GM18858 (cell line): ENCODE measurements at regions not wholly inside any gene's neighbourhood (a gene's known extent, or its start where the extent isn't known, plus 50 kb on each side); places are given as distances from the start of the nearest gene placed in this dataset.

Experiments
- ATAC-seq: cut with Tn5 transposase; IDR thresholded peaks from one replicate; pipeline ENCODE4 v1.9.1; 2021; ENCODE audit not compliant: unreplicated experiment

- ATAC-seq: no peak
These were observed 134.0 kb downstream of the FOXL1 start for GRCh38 chr16:86712158-86713009.

DNA sequence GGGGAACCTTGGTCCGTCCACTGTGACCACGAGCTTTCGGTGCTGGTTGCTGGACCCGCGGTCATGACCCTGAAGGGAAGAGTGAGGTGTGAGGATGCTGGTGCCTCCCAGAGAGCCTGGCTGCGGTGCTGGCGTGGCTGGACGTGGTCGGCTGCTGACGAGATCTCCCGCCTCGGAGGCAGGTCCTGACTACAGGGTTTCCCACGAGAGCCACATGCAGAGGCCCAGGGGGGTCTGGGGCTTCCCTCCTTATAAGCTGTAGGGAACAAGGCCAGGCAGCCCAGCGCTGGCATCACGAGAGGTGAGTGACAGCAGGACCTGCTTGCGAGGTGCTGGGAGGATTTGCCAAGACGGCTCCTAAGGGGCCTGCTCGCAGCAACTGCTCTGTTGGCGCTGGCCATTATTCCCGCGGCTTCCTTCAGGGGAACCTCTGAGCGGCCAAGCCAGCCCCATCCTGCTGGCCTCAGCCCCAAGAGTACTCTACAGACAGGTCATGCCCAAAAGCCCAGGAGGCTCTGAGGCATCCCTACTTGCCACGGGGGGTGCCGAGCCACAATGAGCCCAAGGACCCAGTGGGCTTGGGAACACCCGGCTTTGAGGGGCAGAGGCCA, 134.8 kb downstream of the FOXL1 start:
- no peak for ATAC-seq

- no peak for ATAC-seq
These were observed 135.8 kb downstream of the FOXL1 start for GRCh38 chr16:86714166-86714565.

DNA sequence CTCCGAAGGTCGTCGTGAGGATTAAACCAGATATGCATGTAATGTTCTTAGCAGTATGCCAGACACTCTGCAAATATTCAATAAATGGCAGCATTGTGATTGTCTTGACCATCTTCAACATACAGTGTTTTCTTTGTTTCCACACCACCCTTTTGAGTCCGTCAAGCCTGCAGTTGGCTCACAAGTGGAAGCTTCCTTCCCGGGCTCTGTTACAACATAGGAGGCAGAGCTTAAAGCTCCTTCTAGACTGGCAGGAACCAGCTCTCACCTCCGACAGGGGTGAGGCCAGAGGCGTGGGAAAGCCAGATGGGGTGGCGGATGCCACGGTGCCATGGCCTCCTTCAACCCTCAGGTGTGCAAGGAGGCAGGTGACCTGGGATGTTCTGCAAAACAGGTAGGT, 138.3 kb downstream of the FOXL1 start:
- no peak for ATAC-seq

DNA sequence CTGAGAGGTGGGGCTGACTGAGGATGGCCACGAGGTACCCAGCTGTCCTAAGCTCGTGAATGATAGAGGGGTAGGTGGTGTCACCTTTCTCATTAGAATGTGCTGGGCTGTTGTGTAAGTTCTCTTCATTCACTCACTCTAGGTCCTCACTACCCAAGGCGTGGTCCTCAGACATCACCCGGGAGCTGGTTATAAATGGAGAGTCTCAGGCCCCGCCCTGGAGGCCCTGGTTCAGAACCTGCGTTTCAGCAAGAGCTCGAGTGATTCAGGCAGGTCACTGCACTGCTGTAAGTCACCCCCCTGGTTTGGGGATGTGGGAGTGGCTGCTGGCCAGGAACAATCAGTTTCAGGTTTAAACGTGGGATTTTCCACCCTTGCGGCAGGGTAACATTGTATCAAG, 139.8 kb downstream of the FOXL1 start:
- ATAC-seq: no peak

DNA sequence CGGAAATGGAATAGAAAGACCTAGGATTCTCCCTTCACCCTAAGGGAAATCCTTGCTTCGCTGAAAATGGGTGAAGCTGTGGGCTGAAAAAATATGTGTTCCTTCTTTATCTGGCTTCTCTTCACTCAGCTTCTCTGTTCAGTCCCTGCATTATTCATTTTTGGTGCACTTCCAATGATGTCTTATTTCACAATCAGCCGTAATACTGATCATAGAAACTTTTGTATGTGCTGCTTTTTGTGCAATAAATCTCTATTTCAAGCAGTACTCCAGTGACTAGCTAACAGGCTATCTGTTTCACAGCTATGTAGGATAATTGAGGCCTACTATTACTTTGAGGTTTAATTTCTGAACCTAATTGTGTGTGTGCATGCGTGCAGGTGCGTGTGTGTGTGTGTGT, 144.6 kb downstream of the FOXL1 start:
- no peak for ATAC-seq

- no peak for ATAC-seq
These were observed 145.3 kb downstream of the FOXL1 start for GRCh38 chr16:86723689-86724088.

- no peak for ATAC-seq
These were observed 147.1 kb downstream of the FOXL1 start for GRCh38 chr16:86725401-86725800.

GRCh38 chr16:86726340-86726739, 148.0 kb downstream of the FOXL1 start:
- ATAC-seq: no peak

DNA sequence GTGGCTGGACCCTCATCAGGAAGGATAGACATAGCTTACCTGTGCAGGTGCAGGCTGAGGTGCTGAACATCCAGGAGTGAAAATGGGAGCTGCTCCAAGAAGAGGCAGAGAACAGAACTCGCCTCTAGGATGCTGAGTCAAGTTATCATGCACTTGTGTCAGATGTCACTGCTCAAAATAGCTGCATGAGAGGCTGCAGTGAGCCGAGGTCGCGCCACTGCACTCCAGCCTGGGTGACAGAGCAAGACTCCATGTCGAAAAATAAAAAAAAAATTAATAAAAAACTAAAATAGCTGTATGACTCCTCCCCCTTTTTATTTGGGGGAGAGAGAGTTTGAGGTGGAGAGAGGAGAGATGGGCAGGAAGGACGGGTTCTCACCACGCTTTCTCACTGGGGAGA, 148.8 kb downstream of the FOXL1 start:
- ATAC-seq: no peak

DNA sequence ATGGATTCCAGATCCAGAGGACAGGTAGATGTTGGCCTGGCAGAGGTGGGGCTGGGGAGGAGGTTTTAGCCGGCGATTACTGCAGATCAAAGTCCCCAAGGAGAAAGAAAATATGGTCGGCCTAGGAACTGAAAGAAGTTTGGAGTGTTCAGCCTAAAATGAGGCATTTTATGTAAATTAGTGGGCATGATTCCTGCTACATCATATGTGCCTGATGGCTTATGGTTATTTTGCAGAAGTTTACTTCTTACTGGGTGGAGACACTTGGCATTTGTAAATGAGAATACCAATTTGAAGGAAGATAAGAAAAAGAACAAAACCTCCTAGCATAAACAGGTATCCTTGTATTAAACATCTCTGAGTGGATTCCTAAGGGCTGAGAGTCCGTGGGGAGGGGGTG, 149.3 kb downstream of the FOXL1 start:
- ATAC-seq: no peak

GRCh38 chr16:86729686-86730085, 151.3 kb downstream of the FOXL1 start:
- ATAC-seq: no peak

- no peak for ATAC-seq
These were observed 151.7 kb downstream of the FOXL1 start for GRCh38 chr16:86730086-86730485.

- no peak for ATAC-seq
These were observed 152.2 kb downstream of the FOXL1 start for GRCh38 chr16:86730597-86730996.

DNA sequence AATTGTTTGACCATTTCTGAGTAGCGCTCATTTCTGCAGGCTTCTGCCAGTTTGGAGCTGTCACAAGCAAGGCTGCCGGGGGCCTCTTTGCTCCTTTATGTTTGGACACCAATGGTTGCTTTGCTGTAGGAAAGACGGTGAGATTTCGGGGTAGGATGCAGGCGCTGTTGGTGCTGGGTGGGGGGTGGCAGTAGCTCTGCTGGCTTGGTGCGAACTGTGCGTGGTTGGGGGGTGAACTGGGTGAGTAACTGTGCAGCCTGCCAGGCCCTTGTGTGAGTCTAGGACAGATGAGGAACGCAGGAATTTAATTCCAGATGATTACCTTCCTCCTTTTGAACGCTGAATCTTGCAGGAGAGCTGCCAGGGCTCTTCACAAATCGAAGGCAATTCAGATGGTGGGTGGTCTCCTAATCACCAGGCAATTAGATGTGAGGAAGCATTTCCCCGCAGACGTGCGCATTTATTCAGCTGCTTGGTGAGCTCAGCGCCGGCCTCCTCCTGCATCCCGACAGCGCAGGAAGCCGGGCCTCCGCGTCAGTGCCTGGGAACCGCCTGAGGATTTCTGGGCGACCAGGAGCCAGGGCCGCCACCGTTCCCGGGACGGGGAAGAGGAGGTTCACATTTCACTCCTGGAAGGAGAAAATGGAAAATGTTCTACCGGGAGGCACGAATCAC, 154.4 kb downstream of the FOXL1 start:
- ATAC-seq: no peak

- ATAC-seq: no peak
These were observed 155.4 kb downstream of the FOXL1 start for GRCh38 chr16:86733546-86734254.

DNA sequence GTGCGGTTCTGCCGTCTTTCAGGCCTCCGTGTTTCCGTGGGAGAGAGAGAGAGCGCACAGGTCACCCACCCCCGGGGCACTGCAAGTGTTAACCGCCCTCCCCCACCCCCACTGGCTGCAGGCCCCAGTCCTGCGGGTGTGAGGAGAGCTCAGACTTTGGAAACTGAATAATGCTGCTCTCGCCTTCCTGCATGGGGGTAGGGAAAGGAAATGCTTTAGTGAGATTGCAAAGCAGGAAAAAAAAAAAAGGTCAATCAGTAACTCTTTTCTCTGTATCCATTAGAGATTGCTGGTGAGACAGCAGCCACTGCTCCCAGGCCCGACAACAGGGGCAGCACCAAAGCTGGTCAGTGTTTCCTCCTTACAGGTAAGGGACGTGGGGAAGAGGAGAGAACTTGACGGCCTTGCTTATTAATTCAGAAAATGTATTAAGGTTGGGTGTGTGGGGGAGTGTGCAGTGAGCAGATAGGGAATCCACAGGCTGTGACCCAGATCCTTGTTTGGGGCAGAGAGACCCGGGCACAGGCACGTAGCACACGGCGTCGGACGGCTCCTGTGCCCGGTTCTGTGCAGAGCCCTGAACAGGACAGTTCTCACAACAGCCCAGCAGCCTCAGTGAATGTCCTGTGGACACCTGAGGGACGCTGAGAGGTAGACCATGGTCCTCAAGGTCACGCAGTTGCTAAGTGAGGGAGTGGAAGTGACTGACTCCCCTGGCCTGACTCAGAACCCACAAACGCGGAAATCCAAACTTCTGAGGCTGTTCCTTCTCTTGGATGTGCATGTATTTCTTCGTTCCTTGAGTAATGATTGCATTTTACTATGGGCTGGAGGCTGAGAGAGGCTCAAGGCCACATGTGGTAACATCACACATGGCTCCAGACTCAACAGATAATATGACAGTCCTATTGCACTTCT, 156.5 kb downstream of the FOXL1 start:
- ATAC-seq: no peak

DNA sequence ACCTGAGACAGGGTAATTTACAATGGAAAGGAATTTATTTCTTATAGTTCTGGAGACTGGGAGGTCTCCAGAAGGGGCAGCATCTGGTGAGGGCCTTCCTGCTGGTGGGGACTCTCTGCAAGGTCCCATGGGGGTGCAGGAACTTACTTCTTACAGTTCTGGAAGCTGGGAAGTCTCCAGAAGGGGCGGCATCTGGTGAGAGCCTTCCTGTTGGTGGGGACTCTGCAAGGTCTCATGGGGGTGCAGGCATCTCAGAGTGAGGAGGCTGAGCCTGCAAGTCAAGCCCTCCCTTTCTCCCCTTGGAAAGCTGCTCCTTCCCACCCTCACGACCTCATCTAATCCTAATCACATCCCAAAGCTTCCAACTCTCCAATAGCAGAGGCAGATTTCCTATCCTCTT, 157.4 kb downstream of the FOXL1 start:
- ATAC-seq: no peak

GRCh38 chr16:86736502-86736901, 158.2 kb downstream of the FOXL1 start:
- ATAC-seq: no peak

- no peak for ATAC-seq
These were observed 158.7 kb downstream of the FOXL1 start for GRCh38 chr16:86737083-86737482.
